Type B pancreatic cell (in vitro differentiated cells): ENCODE measurements at regions not wholly inside any gene's neighbourhood (a gene's known extent, or its start where the extent isn't known, plus 50 kb on each side); places are given as distances from the start of the nearest gene placed in this dataset.
A peak's percentile ranks its signal among the peaks of the same experiment; 100 is the strongest.

Experiments used
- DNase-seq: peaks from one replicate; pipeline ENCODE4 v3.0.0; 2021; ENCODE audit warnings: mixed read lengths; ENCODE audit not compliant: unreplicated experiment; ENCODE audit errors: extremely low spot score
- H3K27ac Mint-ChIP-seq: 2 replicates; pipeline ENCODE4 v1.8.0; 2021; ENCODE audit warnings: mild to moderate bottlenecking, mixed read lengths
- H3K27me3 Mint-ChIP-seq: 2 replicates; pipeline ENCODE4 v1.8.0; 2021; ENCODE audit warnings: mixed read lengths
- H3K36me3 Mint-ChIP-seq: 2 replicates; pipeline ENCODE4 v1.8.0; 2021; ENCODE audit warnings: mixed read lengths
- H3K4me1 Mint-ChIP-seq: one replicate; pipeline ENCODE4 v1.8.0; 2021; ENCODE audit warnings: mixed read lengths; ENCODE audit not compliant: unreplicated experiment
- H3K4me3 Mint-ChIP-seq: 2 replicates; pipeline ENCODE4 v1.8.0; 2021; ENCODE audit warnings: mild to moderate bottlenecking, mixed read lengths
- H3K9me3 Mint-ChIP-seq: 2 replicates; pipeline ENCODE4 v1.8.0; 2021; ENCODE audit warnings: mixed read lengths
- CTCF ChIP-seq: fragments of 200-600 bp; sonication (generic); conservative IDR thresholded peaks from 2 replicates; pipeline ENCODE4 v1.5.0; 2021; ENCODE audit warnings: antibody characterized with exemption, mild to moderate bottlenecking

- H3K9me3 Mint-ChIP-seq = no peaks in the 10 kb centered on the region
- TF ChIP-seq CTCF = no peak
- no peaks in the 10 kb centered on the region for H3K36me3 Mint-ChIP-seq
- no peak for DNase-seq
- H3K27me3 Mint-ChIP-seq = peaks cover 4% of the 10 kb centered on the region
- H3K27ac Mint-ChIP-seq = no peak overlapping the region
- H3K4me1 Mint-ChIP-seq = peaks cover 6% of the 10 kb centered on the region
- H3K4me3 Mint-ChIP-seq = no peak overlapping the region
These were observed 557.2 kb upstream of the CELF2 start for GRCh38 chr10:10460451-10460850.

DNA sequence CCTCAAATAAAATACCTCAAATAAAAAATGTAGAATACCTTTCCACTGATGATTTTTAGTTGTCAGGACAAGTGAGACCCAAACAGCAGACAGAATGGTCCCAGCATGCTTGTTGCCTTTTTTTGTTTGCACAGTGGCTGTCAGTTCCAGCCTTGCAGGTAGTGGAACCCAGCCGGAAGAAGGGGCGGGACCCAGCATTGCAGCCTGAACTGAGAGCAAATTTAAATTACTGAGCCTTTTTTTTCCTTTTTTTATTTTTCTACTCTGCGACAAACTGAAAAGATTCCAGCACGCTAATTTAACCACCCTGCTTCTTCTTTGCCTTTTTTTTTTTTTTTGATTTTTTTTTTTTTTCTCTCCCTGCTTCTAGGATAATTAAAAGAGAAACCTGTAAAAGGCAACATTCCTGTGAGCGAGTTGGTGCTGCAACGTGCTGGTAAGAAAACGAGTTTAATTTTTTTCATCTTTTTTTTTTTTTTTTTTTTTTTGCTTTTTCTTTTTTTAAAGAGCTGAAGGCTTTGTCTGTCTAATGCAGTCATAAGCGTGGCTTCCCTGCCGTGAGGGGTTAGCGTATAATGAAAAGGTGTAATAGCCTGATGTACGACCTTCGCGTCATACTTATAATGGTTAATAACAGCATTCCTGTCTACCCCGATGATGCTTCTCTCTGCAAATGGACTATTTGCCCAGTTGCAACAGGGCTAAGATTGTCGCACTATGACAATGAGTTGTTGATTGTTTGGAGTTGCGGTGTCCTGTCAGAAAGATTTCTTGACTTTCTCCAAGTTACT, 555.3 kb upstream of the CELF2 start:
- no peak for TF ChIP-seq CTCF
- no peak for DNase-seq
- Mint-ChIP-seq H3K27me3 (peaks cover 4% of the 10 kb centered on the region), H3K4me1 (peaks cover 6% of the 10 kb centered on the region), H3K9me3 (no peaks in the 10 kb centered on the region), H3K27ac (no peak overlapping the region), H3K36me3 (no peaks in the 10 kb centered on the region), H3K4me3 (peak overlapping the region; percentile 69)

DNA sequence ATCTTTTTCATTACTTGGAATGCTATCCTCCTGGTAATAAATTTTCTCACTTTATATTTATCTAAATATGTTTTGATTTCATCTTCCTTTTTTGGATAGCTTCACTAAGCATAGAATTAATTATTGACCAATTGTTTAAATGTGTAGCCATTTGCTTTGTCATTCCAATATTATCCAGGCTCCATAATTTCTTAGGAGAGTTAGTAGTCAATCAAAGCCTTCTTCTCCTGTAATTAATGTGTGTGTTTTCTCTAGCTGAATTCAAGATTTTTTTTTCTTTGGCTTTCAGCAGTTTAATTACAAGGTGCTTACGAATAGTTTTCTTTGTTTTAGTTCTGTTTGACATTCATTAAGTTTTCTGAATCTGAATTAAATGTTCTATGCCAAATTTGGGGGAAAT, 545.9 kb upstream of the CELF2 start:
- no peaks in the 10 kb centered on the region for H3K27me3 Mint-ChIP-seq
- H3K4me3 Mint-ChIP-seq = no peak overlapping the region
- no peak overlapping the region for H3K27ac Mint-ChIP-seq
- no peak for TF ChIP-seq CTCF
- peaks cover 5% of the 10 kb centered on the region for H3K9me3 Mint-ChIP-seq
- no peaks in the 10 kb centered on the region for H3K36me3 Mint-ChIP-seq
- no peak for DNase-seq
- H3K4me1 Mint-ChIP-seq = peaks cover 14% of the 10 kb centered on the region

DNA sequence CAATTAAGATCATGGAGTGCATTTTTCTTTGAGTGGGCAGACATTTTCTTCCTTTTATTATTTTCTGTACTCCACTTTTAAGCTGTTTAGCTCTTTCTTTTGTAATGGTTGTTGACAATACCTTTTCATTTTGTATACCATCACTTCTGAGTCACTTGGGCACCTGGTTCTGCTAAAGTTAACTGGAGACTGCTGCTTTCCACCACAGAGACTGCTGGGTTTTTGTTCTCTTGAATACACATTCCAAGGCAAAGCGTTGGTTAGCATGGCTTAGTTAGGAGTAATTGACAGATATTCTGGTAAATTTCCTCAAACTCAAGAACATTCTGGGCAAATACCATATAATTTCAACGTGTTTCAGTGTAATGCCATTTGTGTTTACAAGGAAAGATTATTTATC, 541.9 kb upstream of the CELF2 start:
- Mint-ChIP-seq H3K4me3 (no peak overlapping the region), H3K9me3 (peaks cover 5% of the 10 kb centered on the region), H3K4me1 (peaks cover 26% of the 10 kb centered on the region), H3K27ac (no peak overlapping the region), H3K36me3 (no peaks in the 10 kb centered on the region), H3K27me3 (no peaks in the 10 kb centered on the region)
- no peak for TF ChIP-seq CTCF
- no peak for DNase-seq

GRCh38 chr10:10477844-10478243, 539.8 kb upstream of the CELF2 start:
- H3K36me3 Mint-ChIP-seq = no peaks in the 10 kb centered on the region
- no peak for DNase-seq
- no peaks in the 10 kb centered on the region for H3K27me3 Mint-ChIP-seq
- TF ChIP-seq CTCF = no peak
- peaks cover 31% of the 10 kb centered on the region for H3K4me1 Mint-ChIP-seq
- H3K27ac Mint-ChIP-seq = peak overlapping the region; percentile 56
- H3K9me3 Mint-ChIP-seq = peaks cover 5% of the 10 kb centered on the region
- H3K4me3 Mint-ChIP-seq = no peak overlapping the region
